Spleen (tissue), 11 donors: ENCODE measurements at regions not wholly inside any gene's neighbourhood (a gene's known extent, or its start where the extent isn't known, plus 50 kb on each side); places are given as distances from the start of the nearest gene placed in this dataset.

Experiments
- DNase-seq: peaks from one replicate; pipeline ENCODE4 v3.0.0-alpha.2; 2020
- H3K27ac ChIP-seq, 8 donors: fragments of 200-600 bp; sonication (generic) in 7 of 8; 1 replicate in 4 of 8; 2 replicates in 4 of 8; pipeline versions ENCODE4 v1.5.0 to v1.8.0; 2016 to 2021; ENCODE audit warnings: inconsistent platforms in 4 of 8, mild to moderate bottlenecking in 4 of 8, moderate library complexity in 1 of 8
- H3K27me3 ChIP-seq, 7 donors: fragments of 200-600 bp; sonication (generic) in 6 of 7; replicated peaks in 1 of 7; 1 replicate in 4 of 7; 2 replicates in 3 of 7; pipeline versions ENCODE4 v1.5.0 to v1.8.0; 2016 to 2021; ENCODE audit warnings: inconsistent platforms in 3 of 7, mild to moderate bottlenecking in 1 of 7
- H3K36me3 ChIP-seq, 6 donors: fragments of 200-600 bp; sonication (generic) in 5 of 6; 1 replicate in 4 of 6; 2 replicates in 2 of 6; pipeline versions ENCODE4 v1.5.0 to v1.8.0; 2016 to 2021; ENCODE audit warnings: inconsistent platforms in 2 of 6
- H3K4me1 ChIP-seq, 6 donors: fragments of 200-600 bp; sonication (generic) in 5 of 6; 1 replicate in 3 of 6; 2 replicates in 3 of 6; pipeline versions ENCODE4 v1.5.0 to v1.8.0; 2016 to 2021; ENCODE audit warnings: inconsistent platforms in 3 of 6
- H3K4me3 ChIP-seq, 8 donors: fragments of 200-600 bp; sonication (generic) in 7 of 8; 1 replicate in 4 of 8; 2 replicates in 4 of 8; pipeline versions ENCODE4 v1.5.0 to v1.8.0; 2016 to 2021; ENCODE audit warnings: inconsistent platforms in 4 of 8, mild to moderate bottlenecking in 4 of 8, moderate library complexity in 2 of 8
- H3K9me3 ChIP-seq, 8 donors: fragments of 200-600 bp; sonication (generic) in 7 of 8; 1 replicate in 4 of 8; 2 replicates in 4 of 8; pipeline versions ENCODE4 v1.5.0 to v1.8.0; 2016 to 2021; ENCODE audit warnings: inconsistent platforms in 4 of 8
- POLR2A ChIP-seq, 3 donors: fragments of 450-650 bp; IDR thresholded peaks; one replicate each; pipeline ENCODE4 v1.5.1; 2017; ENCODE audit warnings: antibody characterized with exemption in 3 of 3, mild to moderate bottlenecking in 1 of 3
- POLR2AphosphoS5 ChIP-seq, 3 donors: sonication (generic); formaldehyde crosslinking; IDR thresholded peaks; one replicate each; pipeline ENCODE4 v1.5.1; 2017; ENCODE audit warnings: antibody characterized with exemption in 3 of 3
- WGBS, 5 donors: extraction: QIAGEN DNeasy Blood & Tissue Kit in 3 of 5; methylation state at CpG; one replicate each; pipeline versions ENCODE4 v1.1.5 to v1.1.7; 2013 to 2018; 5-methylcytosine and 5-hydroxymethylcytosine counted together
- intact Hi-C: fragments of 100-400 bp; cut with DNase I; formaldehyde crosslinking; loops from one replicate; pipeline ENCODE4 v1.15.0; 2023; ENCODE audit warnings: low total_unique reads
- TF ChIP-seq, protein P1 (sequence below), 11 experiments: fragments of 200-600 bp in 7 of 11; fragments of 450-650 bp in 4 of 11; sonication (generic) in 4 of 11; IDR thresholded peaks in 8 of 11; conservative IDR thresholded peaks in 3 of 11; 1 replicate in 7 of 11; 2 replicates in 4 of 11; pipeline versions ENCODE4 v1.4.0 to v1.8.0; 2016 to 2021; ENCODE audit warnings: antibody characterized with exemption in 11 of 11, inconsistent platforms in 4 of 11, mild to moderate bottlenecking in 1 of 11
- donor health status: healthy with polysubstance abuse.
- donor health status: DM: no; HTN: no; CAD: no; lungs with moderate emphysema.
- donor health status: DM: no; HTN: no; CAD: no.
- donor health status: Bipolar disorder and iron deficiency.
- donor health status: healthy.
- donor health status: DM: no; HTN: no; CAD: no.
- donor health status: DM: yes; HTN: yes; CAD: no.

DNA sequence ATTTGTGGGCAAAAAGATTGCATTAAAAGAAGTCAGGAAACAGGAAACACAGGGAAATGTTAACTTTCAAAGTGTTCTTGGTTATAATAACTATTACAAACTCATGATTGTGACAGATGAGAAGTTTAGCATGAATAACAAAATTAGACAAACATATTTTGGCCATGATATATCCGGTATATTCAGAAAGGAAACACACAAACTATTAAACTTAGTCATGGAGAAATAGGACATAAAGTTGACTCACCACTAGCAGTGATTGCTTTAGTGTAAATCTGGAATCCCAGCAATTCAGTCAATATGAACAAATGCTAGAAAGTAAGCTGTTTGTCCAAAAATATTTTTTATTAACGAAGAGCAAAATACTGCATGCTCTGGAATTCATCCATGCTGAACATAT is 1299.9 kb downstream of the C4orf33 start:
- Histone ChIP-seq H3K4me3 (no peak overlapping the region), H3K27ac (no peak overlapping the region), H3K9me3 (no peaks in the 10 kb centered on the region), H3K27me3 (no peaks in the 10 kb centered on the region), H3K4me1 (no peaks in the 10 kb centered on the region), H3K36me3 (no peaks in the 10 kb centered on the region)
- 56 to 71% (median 61%) methylated on average over 2 of the region's 2 CpGs for WGBS, 5 donors
- DNase-seq: no peak
- intact Hi-C loops: no loop called here
- no peak for TF ChIP-seq POLR2AphosphoS5 (IDR thresholded peaks at IDR 0.05)
- TF ChIP-seq POLR2A (IDR thresholded peaks at IDR 0.05): no peak
- TF ChIP-seq, protein P1, sequence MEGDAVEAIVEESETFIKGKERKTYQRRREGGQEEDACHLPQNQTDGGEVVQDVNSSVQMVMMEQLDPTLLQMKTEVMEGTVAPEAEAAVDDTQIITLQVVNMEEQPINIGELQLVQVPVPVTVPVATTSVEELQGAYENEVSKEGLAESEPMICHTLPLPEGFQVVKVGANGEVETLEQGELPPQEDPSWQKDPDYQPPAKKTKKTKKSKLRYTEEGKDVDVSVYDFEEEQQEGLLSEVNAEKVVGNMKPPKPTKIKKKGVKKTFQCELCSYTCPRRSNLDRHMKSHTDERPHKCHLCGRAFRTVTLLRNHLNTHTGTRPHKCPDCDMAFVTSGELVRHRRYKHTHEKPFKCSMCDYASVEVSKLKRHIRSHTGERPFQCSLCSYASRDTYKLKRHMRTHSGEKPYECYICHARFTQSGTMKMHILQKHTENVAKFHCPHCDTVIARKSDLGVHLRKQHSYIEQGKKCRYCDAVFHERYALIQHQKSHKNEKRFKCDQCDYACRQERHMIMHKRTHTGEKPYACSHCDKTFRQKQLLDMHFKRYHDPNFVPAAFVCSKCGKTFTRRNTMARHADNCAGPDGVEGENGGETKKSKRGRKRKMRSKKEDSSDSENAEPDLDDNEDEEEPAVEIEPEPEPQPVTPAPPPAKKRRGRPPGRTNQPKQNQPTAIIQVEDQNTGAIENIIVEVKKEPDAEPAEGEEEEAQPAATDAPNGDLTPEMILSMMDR (IDR thresholded peaks at IDR 0.05 in 8 of 11, conservative IDR thresholded peaks at IDR 0.05 in 3 of 11): no peak

DNA sequence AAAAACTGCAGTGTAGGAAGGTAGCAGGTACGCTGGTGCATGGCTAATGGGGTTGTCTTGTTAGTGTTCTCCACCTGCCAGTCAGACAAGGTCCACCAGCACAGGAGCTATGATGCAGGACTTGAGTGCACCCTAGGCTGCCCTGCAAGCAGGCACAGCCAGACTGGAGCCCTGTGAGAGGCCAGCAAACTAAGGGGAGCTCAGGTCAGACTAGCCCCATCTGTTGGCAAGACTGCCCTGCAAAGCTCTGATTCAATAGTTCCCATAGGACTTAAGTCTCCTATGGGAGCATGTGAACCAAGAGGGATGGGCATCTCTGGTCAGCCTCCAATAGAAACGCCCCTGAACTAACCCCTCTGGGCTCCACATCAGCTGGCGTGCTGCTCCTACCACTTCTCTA is 1307.3 kb downstream of the C4orf33 start:
- no peaks in the 10 kb centered on the region for H3K36me3 ChIP-seq
- intact Hi-C loops: no loop called here
- WGBS, 5 donors: 51 to 89% (median 74%) methylated on average over 3 of the region's 3 CpGs
- H3K27me3 ChIP-seq: no peaks in the 10 kb centered on the region
- no peak overlapping the region for H3K4me3 ChIP-seq
- H3K9me3 ChIP-seq: peaks cover 0 to 10% (median 0%) of the 10 kb centered on the region in 8 donors
- no peaks in the 10 kb centered on the region for H3K4me1 ChIP-seq
- TF ChIP-seq POLR2A (IDR thresholded peaks at IDR 0.05) (no peak), POLR2AphosphoS5 (IDR thresholded peaks at IDR 0.05) (no peak)
- TF ChIP-seq, protein P1 (IDR thresholded peaks at IDR 0.05 in 8 of 11, conservative IDR thresholded peaks at IDR 0.05 in 3 of 11): no peak
- no peak overlapping the region for H3K27ac ChIP-seq
- no peak for DNase-seq

DNA sequence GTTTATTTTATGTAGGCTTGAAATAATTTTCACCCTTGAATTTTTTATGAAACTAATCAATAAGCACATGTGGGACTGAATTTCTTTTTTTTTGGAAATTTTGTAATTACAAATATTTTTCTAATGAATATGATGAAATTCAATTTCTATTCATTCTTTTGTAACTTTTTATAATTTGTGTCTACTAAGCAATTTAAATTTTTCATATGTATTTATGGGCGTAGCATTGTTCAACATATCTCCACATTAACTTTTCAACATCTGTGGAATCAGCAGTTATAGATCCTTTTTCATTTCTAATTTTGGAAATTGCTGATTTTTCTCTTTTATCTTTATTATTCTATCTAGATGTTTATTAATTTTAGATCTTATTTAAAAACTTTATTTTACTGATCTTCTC is 1320.3 kb downstream of the C4orf33 start:
- H3K9me3 ChIP-seq: peaks cover 0 to 7% (median 0%) of the 10 kb centered on the region in 8 donors
- TF ChIP-seq POLR2A (IDR thresholded peaks at IDR 0.05) (no peak), POLR2AphosphoS5 (IDR thresholded peaks at IDR 0.05) (no peak)
- TF ChIP-seq, protein P1 (IDR thresholded peaks at IDR 0.05 in 8 of 11, conservative IDR thresholded peaks at IDR 0.05 in 3 of 11): no peak
- 78 to 87% (median 81%) methylated on average over 1 of the region's 1 CpG for WGBS, 5 donors
- intact Hi-C loops: no loop called here
- no peak overlapping the region for H3K4me3 ChIP-seq
- no peaks in the 10 kb centered on the region for H3K36me3 ChIP-seq
- H3K4me1 ChIP-seq: no peaks in the 10 kb centered on the region
- H3K27ac ChIP-seq: no peak overlapping the region
- no peaks in the 10 kb centered on the region for H3K27me3 ChIP-seq
- DNase-seq: no peak

DNA sequence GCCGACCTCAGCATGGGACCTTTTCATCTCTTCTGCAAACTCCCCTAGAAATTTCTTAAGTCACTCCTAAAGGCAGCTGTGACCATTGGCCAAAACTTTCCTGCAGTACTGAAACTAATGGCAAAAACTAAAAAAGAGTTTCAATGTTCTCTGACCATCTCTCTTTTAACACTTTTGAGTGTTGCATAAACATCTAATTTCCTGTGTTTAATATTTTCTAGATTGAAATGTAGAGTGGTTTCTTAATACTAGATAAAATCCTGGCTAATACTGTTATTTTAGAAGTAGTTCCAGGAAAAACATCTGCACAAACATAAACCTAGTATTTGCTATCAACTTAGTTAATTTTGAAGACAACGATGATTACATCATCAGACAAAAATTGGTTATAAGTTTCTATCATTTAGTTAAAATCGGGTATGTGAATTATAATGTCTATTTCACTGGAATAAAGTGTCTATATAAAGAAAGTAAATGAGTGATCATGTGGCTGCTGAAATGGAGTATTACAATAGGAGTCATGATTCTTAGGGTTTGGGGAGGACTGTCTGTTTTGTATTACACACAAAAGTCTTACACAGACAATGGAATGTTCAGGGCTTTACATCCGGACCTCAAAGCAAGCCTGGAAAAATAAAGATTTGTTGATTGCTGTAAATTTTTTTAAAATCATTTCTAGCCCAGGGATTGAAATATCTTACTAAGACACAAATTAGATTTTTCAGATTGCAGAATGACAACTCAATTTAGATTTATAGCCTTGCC is 1323.4 kb downstream of the C4orf33 start:
- H3K9me3 ChIP-seq: peaks cover 0 to 7% (median 0%) of the 10 kb centered on the region in 8 donors

More for the DNA sequence above, 1323.4 kb downstream of the C4orf33 start:
- H3K27ac ChIP-seq: no peak overlapping the region
- intact Hi-C loops: no loop called here
- no peak overlapping the region for H3K4me3 ChIP-seq
- no peak for TF ChIP-seq POLR2A (IDR thresholded peaks at IDR 0.05)
- no peak for TF ChIP-seq POLR2AphosphoS5 (IDR thresholded peaks at IDR 0.05)
- TF ChIP-seq, protein P1 (IDR thresholded peaks at IDR 0.05 in 8 of 11, conservative IDR thresholded peaks at IDR 0.05 in 3 of 11): no peak
- H3K36me3 ChIP-seq: no peaks in the 10 kb centered on the region
- H3K27me3 ChIP-seq: no peaks in the 10 kb centered on the region
- H3K4me1 ChIP-seq: no peaks in the 10 kb centered on the region
- no peak for DNase-seq
- WGBS, 5 donors: 67 to 79% (median 75%) methylated on average over 4 of the region's 4 CpGs
